ENCODE measurements at regions not wholly inside any gene's neighbourhood (a gene's known extent, or its start where the extent isn't known, plus 50 kb on each side); places are given as distances from the start of the nearest gene placed in this dataset.
"Not testable (repeated sequence)": the region's sequence is repeated elsewhere in the genome, so short reads cannot be mapped to it uniquely, and the experiment has no call there.

GRCh38 chr12:41642808-41643207, 454.7 kb downstream of the PDZRN4 start:
- not testable (repeated sequence) for TF ChIP-seq CTCF, POLR2A, POLR2AphosphoS5 (IDR thresholded peaks at IDR 0.05)
